H1 (cell line): ENCODE measurements at regions not wholly inside any gene's neighbourhood (a gene's known extent, or its start where the extent isn't known, plus 50 kb on each side); places are given as distances from the start of the nearest gene placed in this dataset.

Experiments used
- CEBPB ChIP-seq: IDR thresholded peaks from 2 replicates; pipeline ENCODE4 v1.6.1; 2012; ENCODE audit warnings: low read depth, low read length
- CHD2 ChIP-seq: IDR thresholded peaks from 2 replicates; pipeline ENCODE4 v1.6.1; 2012; ENCODE audit warnings: low read length, improper control_type of control experiment
- CTCF ChIP-seq, 3 experiments: IDR thresholded peaks; 1 replicate in 2 of 3; 2 replicates in 1 of 3; pipeline versions ENCODE4 v1.5.1 to v1.6.1; 2011; ENCODE audit warnings: low read length in 3 of 3, mild to moderate bottlenecking in 3 of 3, inconsistent platforms in 2 of 3, low read depth in 1 of 3, moderate library complexity in 1 of 3; ENCODE audit not compliant: insufficient read depth in 1 of 3; ENCODE audit errors: control extremely low read depth in 1 of 3
- EGR1 ChIP-seq: IDR thresholded peaks from 2 replicates; pipeline ENCODE4 v1.6.1; 2011; ENCODE audit warnings: low read depth, low read length, borderline replicate concordance
- EZH2 ChIP-seq: fragments of 200-600 bp; sonication (generic); IDR thresholded peaks from 2 replicates; pipeline ENCODE4 v1.7.1; 2012; ENCODE audit warnings: low read depth, mild to moderate bottlenecking, moderate library complexity, low read length, inconsistent platforms; ENCODE audit not compliant: severe bottlenecking
- HDAC6 ChIP-seq: IDR thresholded peaks from one replicate; pipeline ENCODE4 v1.7.1; 2012; ENCODE audit warnings: low read depth, mild to moderate bottlenecking, inconsistent platforms, low read length, moderate library complexity
- JUND ChIP-seq: IDR thresholded peaks from 2 replicates; pipeline ENCODE4 v1.6.1; 2011; ENCODE audit warnings: mild to moderate bottlenecking, improper control_type of control experiment, low read length
- KDM1A ChIP-seq: fragments of 200-600, 300-600 bp; sonication (generic); IDR thresholded peaks from 2 replicates; pipeline ENCODE4 v1.7.1; 2016; ENCODE audit warnings: mild to moderate bottlenecking, low read length, borderline replicate concordance
- MAX ChIP-seq: IDR thresholded peaks from 2 replicates; pipeline ENCODE4 v1.6.1; 2012; ENCODE audit warnings: inconsistent platforms
- POLR2AphosphoS5 ChIP-seq: IDR thresholded peaks from 2 replicates; pipeline ENCODE4 v1.6.1; 2011; ENCODE audit warnings: low read depth, low read length
- RFX5 ChIP-seq: IDR thresholded peaks from 2 replicates; pipeline ENCODE4 v1.6.1; 2011; ENCODE audit warnings: low read depth, low read length, improper control_type of control experiment, borderline replicate concordance
- SIN3A ChIP-seq, 2 experiments: IDR thresholded peaks in 1 of 2; conservative IDR thresholded peaks in 1 of 2; 2 replicates each; pipeline ENCODE4 v1.6.1; 2011 to 2012; ENCODE audit warnings: low read length in 2 of 2, improper control_type of control experiment in 1 of 2, low read depth in 1 of 2, mild to moderate bottlenecking in 1 of 2
- SP4 ChIP-seq: IDR thresholded peaks from 2 replicates; pipeline ENCODE4 v1.6.1; 2012; ENCODE audit warnings: low read length, inconsistent platforms
- TAF1 ChIP-seq: IDR thresholded peaks from 2 replicates; pipeline ENCODE4 v1.6.1; 2011; ENCODE audit warnings: mild to moderate bottlenecking, low read depth, low read length

- TF ChIP-seq CTCF (IDR thresholded peaks at IDR 0.05; ENCODE audit: control extremely low read depth in 1 of 3, insufficient read depth in 1 of 3, low read depth in 1 of 3, low read length in 3 of 3) (no peak), JUND (no peak), EZH2 (no peak), SIN3A (conservative IDR thresholded peaks at IDR 0.05 in 1 of 2, IDR thresholded peaks at IDR 0.05 in 1 of 2; ENCODE audit: low read depth in 1 of 2, low read length in 2 of 2) (no peak), SP4 (no peak), EGR1 (no peak), POLR2AphosphoS5 (no peak), CEBPB (no peak), RFX5 (no peak), KDM1A (no peak), CHD2 (no peak), MAX (no peak), TAF1 (no peak), HDAC6 (no peak)
Observed at GRCh38 chr7:17598846-17599245, 300.4 kb downstream of the AHR start.
